Cardiac fibroblast (primary cell): ENCODE measurements at regions not wholly inside any gene's neighbourhood (a gene's known extent, or its start where the extent isn't known, plus 50 kb on each side); places are given as distances from the start of the nearest gene placed in this dataset.
"Not testable (repeated sequence)": the region's sequence is repeated elsewhere in the genome, so short reads cannot be mapped to it uniquely, and the experiment has no call there.

Experiments
- DNase-seq, 2 donors: peaks; one replicate each; pipeline versions ENCODE4 v3.0.0 to v3.0.0-alpha.2; 2010; ENCODE audit warnings: low read depth in 2 of 2
- H3K4me3 ChIP-seq, 2 donors: replicated peaks in 1 of 2; 1 replicate in 1 of 2; 2 replicates in 1 of 2; pipeline ENCODE4 v1.5.1; 2011; ENCODE audit warnings: low read depth in 2 of 2, low read length in 2 of 2, mild to moderate bottlenecking in 2 of 2, moderate library complexity in 1 of 2
- CTCF ChIP-seq: IDR thresholded peaks from one replicate; pipeline ENCODE4 v1.5.1; 2011; ENCODE audit warnings: low read depth, mild to moderate bottlenecking, low read length, inconsistent platforms

GRCh38 chr3:6737630-6738029 is 123.3 kb upstream of the GRM7 start:
- no peak for DNase-seq
- no peak overlapping the region for H3K4me3 ChIP-seq
- TF ChIP-seq CTCF = no peak

GRCh38 chr3:6739288-6739687 is 121.6 kb upstream of the GRM7 start:
- no peak for TF ChIP-seq CTCF
- DNase-seq = no peak
- H3K4me3 ChIP-seq = no peak overlapping the region

- no peak for DNase-seq
- no peak overlapping the region for H3K4me3 ChIP-seq
- TF ChIP-seq CTCF = no peak
Measured at GRCh38 chr3:6743067-6743720, 117.7 kb upstream of the GRM7 start.

- TF ChIP-seq CTCF = no peak
- H3K4me3 ChIP-seq = no peak overlapping the region
- no peak for DNase-seq
Measured at GRCh38 chr3:6746443-6746842, 114.5 kb upstream of the GRM7 start.

- H3K4me3 ChIP-seq = no peak overlapping the region
- no peak for DNase-seq
- no peak for TF ChIP-seq CTCF
Measured at GRCh38 chr3:6747017-6747416, 113.9 kb upstream of the GRM7 start.

- no peak overlapping the region for H3K4me3 ChIP-seq
- no peak for TF ChIP-seq CTCF
- DNase-seq = no peak
Measured at GRCh38 chr3:6750782-6751181, 110.1 kb upstream of the GRM7 start.

- no peak for TF ChIP-seq CTCF
- H3K4me3 ChIP-seq = no peak overlapping the region
- DNase-seq = no peak
Measured at GRCh38 chr3:6753536-6753935, 107.4 kb upstream of the GRM7 start.

- DNase-seq, H3K4me3 ChIP-seq: not testable (repeated sequence)
Measured at GRCh38 chr3:6769532-6770396, 91.2 kb upstream of the GRM7 start.
